Lower lobe of right lung (tissue), 2 donors: ENCODE measurements at regions not wholly inside any gene's neighbourhood (a gene's known extent, or its start where the extent isn't known, plus 50 kb on each side); places are given as distances from the start of the nearest gene placed in this dataset.

Experiments used
- ATAC-seq, 2 donors: fragments of 200-7000 bp; cut with Tn5 transposase; one replicate each; pipeline ENCODE4 v1.9.1; 2020 to 2022; ENCODE audit warnings: mild to moderate bottlenecking in 2 of 2, moderate library complexity in 2 of 2
- DNase-seq: peaks from one replicate; pipeline ENCODE4 v3.0.0-alpha.2; 2020
- H3K27ac ChIP-seq: fragments of 200-600 bp; one replicate; pipeline ENCODE4 v1.8.0; 2022
- H3K27me3 ChIP-seq: fragments of 200-600 bp; one replicate; pipeline ENCODE4 v1.8.0; 2022; ENCODE audit warnings: low read depth
- H3K36me3 ChIP-seq: fragments of 200-600 bp; one replicate; pipeline ENCODE4 v1.8.0; 2022; ENCODE audit warnings: mild to moderate bottlenecking
- H3K4me1 ChIP-seq: fragments of 200-600 bp; one replicate; pipeline ENCODE4 v1.8.0; 2022
- H3K4me3 ChIP-seq: fragments of 200-600 bp; one replicate; pipeline ENCODE4 v1.8.0; 2022; ENCODE audit warnings: mild to moderate bottlenecking
- H3K9me3 ChIP-seq: fragments of 200-600 bp; one replicate; pipeline ENCODE4 v1.8.0; 2022
- CTCF ChIP-seq: fragments of 200-600 bp; IDR thresholded peaks from one replicate; pipeline ENCODE4 v1.8.0; 2022; ENCODE audit warnings: antibody characterized with exemption, mild to moderate bottlenecking
- intact Hi-C: fragments of 100-400 bp; cut with DNase I; formaldehyde crosslinking; loops from one replicate; pipeline ENCODE4 v1.11.0; 2022
- donor health status: DM: no; HTN: yes; CAD: no; lungs with severe emphysema.

GRCh38 chr7:22876986-22877729 lies 54.5 kb upstream of the TOMM7 start:
- H3K27ac ChIP-seq, result no peak overlapping the region
- H3K36me3 ChIP-seq, result no peaks in the 10 kb centered on the region
- no peaks in the 10 kb centered on the region for H3K27me3 ChIP-seq
- no peak for ATAC-seq
- DNase-seq, result no peak
- TF ChIP-seq CTCF, result no peak
- intact Hi-C loops, result no loop called here
- no peaks in the 10 kb centered on the region for H3K4me1 ChIP-seq
- no peak overlapping the region for H3K4me3 ChIP-seq
- no peaks in the 10 kb centered on the region for H3K9me3 ChIP-seq

GRCh38 chr7:22875470-22875869 lies 52.8 kb upstream of the TOMM7 start:
- no peak for TF ChIP-seq CTCF
- Histone ChIP-seq H3K9me3 (no peaks in the 10 kb centered on the region), H3K4me1 (no peaks in the 10 kb centered on the region), H3K27me3 (no peaks in the 10 kb centered on the region), H3K4me3 (no peak overlapping the region), H3K36me3 (no peaks in the 10 kb centered on the region), H3K27ac (no peak overlapping the region)
- intact Hi-C loops, result no loop called here
- ATAC-seq, result peak in 1 of 2 donors; percentile 25
- DNase-seq, result no peak

- no peaks in the 10 kb centered on the region for H3K36me3 ChIP-seq
- no peaks in the 10 kb centered on the region for H3K4me1 ChIP-seq
- no peaks in the 10 kb centered on the region for H3K9me3 ChIP-seq
- H3K27ac ChIP-seq, result no peak overlapping the region
- no peak for ATAC-seq
- no peak for TF ChIP-seq CTCF
- no peak for DNase-seq
- no peak overlapping the region for H3K4me3 ChIP-seq
- intact Hi-C loops, result no loop called here
- H3K27me3 ChIP-seq, result no peaks in the 10 kb centered on the region
Measured at GRCh38 chr7:22874904-22875303, 52.3 kb upstream of the TOMM7 start.
